WERI-Rb-1 (cell line): ENCODE measurements at regions not wholly inside any gene's neighbourhood (a gene's known extent, or its start where the extent isn't known, plus 50 kb on each side); places are given as distances from the start of the nearest gene placed in this dataset.

Experiments
- DNase-seq: peaks from one replicate; pipeline ENCODE4 v3.0.0-alpha.2; 2020
- H3K27ac ChIP-seq: fragments of 250-450 bp; sonication (Bioruptor Pico); 2 replicates; pipeline ENCODE4 v1.5.1; 2020; ENCODE audit warnings: mild to moderate bottlenecking, moderate library complexity
- H3K27me3 ChIP-seq: fragments of 250-450 bp; sonication (Bioruptor Pico); 2 replicates; pipeline ENCODE4 v1.5.1; 2021; ENCODE audit warnings: mild to moderate bottlenecking, low read depth, moderate library complexity; ENCODE audit not compliant: insufficient read depth, severe bottlenecking
- H3K36me3 ChIP-seq: fragments of 250-450 bp; sonication (Bioruptor Pico); 2 replicates; pipeline ENCODE4 v1.5.1; 2020; ENCODE audit warnings: mild to moderate bottlenecking, moderate library complexity
- H3K4me3 ChIP-seq: 2 replicates; pipeline ENCODE4 v1.5.1; 2011; ENCODE audit warnings: low read depth, mild to moderate bottlenecking, control low read depth, low read length
- H3K9me3 ChIP-seq: fragments of 250-450 bp; sonication (Bioruptor Pico); 2 replicates; pipeline ENCODE4 v1.5.1; 2021; ENCODE audit warnings: mild to moderate bottlenecking, moderate library complexity; ENCODE audit not compliant: severe bottlenecking
- CTCF ChIP-seq: IDR thresholded peaks from 2 replicates; pipeline ENCODE4 v1.5.1; 2011; ENCODE audit warnings: low read depth, mild to moderate bottlenecking, control low read depth, inconsistent platforms, low read length

GRCh38 chr14:38880643-38881524 is 222.2 kb downstream of the SEC23A start:
- TF ChIP-seq CTCF, result no peak
- DNase-seq, result no peak
- Histone ChIP-seq H3K4me3 (no peak overlapping the region), H3K27ac (no peak overlapping the region), H3K9me3 (no peaks in the 10 kb centered on the region), H3K36me3 (no peaks in the 10 kb centered on the region), H3K27me3 (peaks cover 70% of the 10 kb centered on the region)

- no peak overlapping the region for H3K4me3 ChIP-seq
- no peak for DNase-seq
- TF ChIP-seq CTCF, result no peak
Observed at GRCh38 chr14:38877744-38878388, 225.2 kb downstream of the SEC23A start.

GRCh38 chr14:38874721-38875120 is 228.3 kb downstream of the SEC23A start:
- Histone ChIP-seq H3K27me3 (peaks cover 61% of the 10 kb centered on the region), H3K9me3 (no peaks in the 10 kb centered on the region), H3K36me3 (no peaks in the 10 kb centered on the region), H3K27ac (no peak overlapping the region), H3K4me3 (no peak overlapping the region)
- no peak for DNase-seq
- TF ChIP-seq CTCF, result no peak

More at GRCh38 chr14:38877744-38878388, 225.2 kb downstream of the SEC23A start:
- H3K27me3 ChIP-seq, result peaks cover 69% of the 10 kb centered on the region
- H3K27ac ChIP-seq, result no peak overlapping the region
- H3K9me3 ChIP-seq, result no peaks in the 10 kb centered on the region
- no peaks in the 10 kb centered on the region for H3K36me3 ChIP-seq

- no peak for DNase-seq
- no peak for TF ChIP-seq CTCF
- Histone ChIP-seq H3K9me3 (no peaks in the 10 kb centered on the region), H3K27ac (no peak overlapping the region), H3K36me3 (no peaks in the 10 kb centered on the region), H3K27me3 (peaks cover 66% of the 10 kb centered on the region), H3K4me3 (no peak overlapping the region)
Observed at GRCh38 chr14:38873941-38874612, 229.0 kb downstream of the SEC23A start.

- H3K9me3 ChIP-seq, result no peaks in the 10 kb centered on the region
- H3K36me3 ChIP-seq, result no peaks in the 10 kb centered on the region
- DNase-seq, result no peak
- H3K27me3 ChIP-seq, result peaks cover 72% of the 10 kb centered on the region
- no peak overlapping the region for H3K4me3 ChIP-seq
- H3K27ac ChIP-seq, result no peak overlapping the region
- no peak for TF ChIP-seq CTCF
Observed at GRCh38 chr14:38870296-38870836, 232.7 kb downstream of the SEC23A start.
